ENCODE measurements at regions not wholly inside any gene's neighbourhood (a gene's known extent, or its start where the extent isn't known, plus 50 kb on each side); places are given as distances from the start of the nearest gene placed in this dataset.

GRCh38 chr12:90816353-90817089 is 138.5 kb downstream of the CCER1 start:
- no peak overlapping the region for H3K27ac ChIP-seq
- WGBS, 2 donors = 72 to 81% methylated on average over 3 of the region's 3 CpGs
- no peak for DNase-seq
- no peaks in the 10 kb centered on the region for H3K9me3 ChIP-seq
- H3K36me3 ChIP-seq = no peaks in the 10 kb centered on the region
- H3K4me1 ChIP-seq = no peaks in the 10 kb centered on the region
- no peaks in the 10 kb centered on the region for H3K27me3 ChIP-seq
- TF ChIP-seq EP300 (IDR thresholded peaks at IDR 0.05) (no peak), POLR2AphosphoS5 (IDR thresholded peaks at IDR 0.05) (no peak), POLR2A (IDR thresholded peaks at IDR 0.05) (no peak)
- TF ChIP-seq, protein P1, sequence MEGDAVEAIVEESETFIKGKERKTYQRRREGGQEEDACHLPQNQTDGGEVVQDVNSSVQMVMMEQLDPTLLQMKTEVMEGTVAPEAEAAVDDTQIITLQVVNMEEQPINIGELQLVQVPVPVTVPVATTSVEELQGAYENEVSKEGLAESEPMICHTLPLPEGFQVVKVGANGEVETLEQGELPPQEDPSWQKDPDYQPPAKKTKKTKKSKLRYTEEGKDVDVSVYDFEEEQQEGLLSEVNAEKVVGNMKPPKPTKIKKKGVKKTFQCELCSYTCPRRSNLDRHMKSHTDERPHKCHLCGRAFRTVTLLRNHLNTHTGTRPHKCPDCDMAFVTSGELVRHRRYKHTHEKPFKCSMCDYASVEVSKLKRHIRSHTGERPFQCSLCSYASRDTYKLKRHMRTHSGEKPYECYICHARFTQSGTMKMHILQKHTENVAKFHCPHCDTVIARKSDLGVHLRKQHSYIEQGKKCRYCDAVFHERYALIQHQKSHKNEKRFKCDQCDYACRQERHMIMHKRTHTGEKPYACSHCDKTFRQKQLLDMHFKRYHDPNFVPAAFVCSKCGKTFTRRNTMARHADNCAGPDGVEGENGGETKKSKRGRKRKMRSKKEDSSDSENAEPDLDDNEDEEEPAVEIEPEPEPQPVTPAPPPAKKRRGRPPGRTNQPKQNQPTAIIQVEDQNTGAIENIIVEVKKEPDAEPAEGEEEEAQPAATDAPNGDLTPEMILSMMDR (IDR thresholded peaks at IDR 0.05) = no peak
- intact Hi-C loops (cut with DNase I) = no loop called here
- H3K4me3 ChIP-seq = no peak overlapping the region

GRCh38 chr12:90809940-90810339 is 145.0 kb downstream of the CCER1 start:
- Histone ChIP-seq H3K4me1 (no peaks in the 10 kb centered on the region), H3K27me3 (no peaks in the 10 kb centered on the region), H3K27ac (no peak overlapping the region), H3K36me3 (no peaks in the 10 kb centered on the region), H3K4me3 (no peak overlapping the region), H3K9me3 (no peaks in the 10 kb centered on the region)
- intact Hi-C loops (cut with DNase I) = no loop called here
- no peak for DNase-seq
- TF ChIP-seq, protein P1 (IDR thresholded peaks at IDR 0.05) = no peak
- TF ChIP-seq POLR2AphosphoS5 (IDR thresholded peaks at IDR 0.05) = no peak
- TF ChIP-seq POLR2A (IDR thresholded peaks at IDR 0.05) = no peak
- no peak for TF ChIP-seq EP300 (IDR thresholded peaks at IDR 0.05)
- 63 to 78% methylated on average over 1 of the region's 1 CpG for WGBS, 2 donors

DNA sequence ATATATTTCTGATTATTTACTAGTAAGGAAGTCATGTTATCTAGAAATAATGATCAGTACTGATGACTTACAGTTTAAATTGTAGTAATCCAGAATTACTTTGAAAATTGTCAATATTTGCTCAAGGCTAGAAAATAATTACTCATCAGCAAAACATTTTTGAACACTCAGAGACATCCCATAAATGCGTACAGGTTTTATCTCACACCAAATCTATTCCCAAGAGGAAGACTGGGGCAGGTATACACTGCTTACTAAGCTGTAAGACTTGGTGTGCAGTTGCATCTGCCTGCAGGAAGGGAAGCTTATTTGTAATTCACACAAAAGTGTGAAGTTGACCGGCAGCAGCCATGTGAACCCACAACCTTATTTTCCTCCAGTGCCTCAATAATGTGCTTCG is 146.4 kb downstream of the CCER1 start:
- TF ChIP-seq, protein P1 (IDR thresholded peaks at IDR 0.05) = no peak
- TF ChIP-seq POLR2A (IDR thresholded peaks at IDR 0.05) = no peak
- no peak for TF ChIP-seq EP300 (IDR thresholded peaks at IDR 0.05)
- TF ChIP-seq POLR2AphosphoS5 (IDR thresholded peaks at IDR 0.05) = no peak
- no peak for DNase-seq
- no peaks in the 10 kb centered on the region for H3K4me1 ChIP-seq
- no peak overlapping the region for H3K4me3 ChIP-seq
- intact Hi-C loops (cut with DNase I) = no loop called here
- no peaks in the 10 kb centered on the region for H3K27me3 ChIP-seq
- no peaks in the 10 kb centered on the region for H3K36me3 ChIP-seq
- no peak overlapping the region for H3K27ac ChIP-seq
- H3K9me3 ChIP-seq = no peaks in the 10 kb centered on the region
- 74 to 86% methylated on average over 3 of the region's 3 CpGs for WGBS, 2 donors

GRCh38 chr12:90802727-90803126 is 152.2 kb downstream of the CCER1 start:
- no peaks in the 10 kb centered on the region for H3K9me3 ChIP-seq
- H3K4me3 ChIP-seq = no peak overlapping the region
- no peaks in the 10 kb centered on the region for H3K36me3 ChIP-seq
- H3K4me1 ChIP-seq = no peaks in the 10 kb centered on the region
- no peak overlapping the region for H3K27ac ChIP-seq
- intact Hi-C loops (cut with DNase I) = no loop called here
- no peak for DNase-seq
- 93 to 96% methylated on average over 6 of the region's 6 CpGs for whole genome bisulfite sequencing, 2 donors
- TF ChIP-seq, protein P1 (IDR thresholded peaks at IDR 0.05) = no peak
- TF ChIP-seq POLR2A (IDR thresholded peaks at IDR 0.05) (no peak), POLR2AphosphoS5 (IDR thresholded peaks at IDR 0.05) (no peak), EP300 (IDR thresholded peaks at IDR 0.05) (no peak)
- no peaks in the 10 kb centered on the region for H3K27me3 ChIP-seq

GRCh38 chr12:90801776-90802175 is 153.2 kb downstream of the CCER1 start:
- DNase-seq = no peak
- H3K27me3 ChIP-seq = no peaks in the 10 kb centered on the region
- H3K27ac ChIP-seq = no peak overlapping the region
- intact Hi-C loops (cut with DNase I) = no loop called here
- 72 to 86% methylated on average over 4 of the region's 4 CpGs for WGBS, 2 donors
- TF ChIP-seq EP300 (IDR thresholded peaks at IDR 0.05) = no peak
- TF ChIP-seq POLR2AphosphoS5 (IDR thresholded peaks at IDR 0.05) = no peak
- TF ChIP-seq, protein P1 (IDR thresholded peaks at IDR 0.05) = no peak
- no peak for TF ChIP-seq POLR2A (IDR thresholded peaks at IDR 0.05)
- H3K36me3 ChIP-seq = no peaks in the 10 kb centered on the region
- no peak overlapping the region for H3K4me3 ChIP-seq
- no peaks in the 10 kb centered on the region for H3K4me1 ChIP-seq
- H3K9me3 ChIP-seq = no peaks in the 10 kb centered on the region

All from sigmoid colon (tissue), 6 donors.